HCT116 (cell line): ENCODE measurements at regions not wholly inside any gene's neighbourhood (a gene's known extent, or its start where the extent isn't known, plus 50 kb on each side); places are given as distances from the start of the nearest gene placed in this dataset.

ENCODE experiments used
- ATAC-seq: fragments of 200-7000 bp; cut with Tn5 transposase; 2 replicates; pipeline ENCODE4 v1.9.1; 2020; ENCODE audit warnings: mild to moderate bottlenecking, moderate library complexity
- BruUV-seq: library from RNA; stranded (reverse); fragments of 400-500 nt; replicated peaks from 2 replicates; lab custom pipeline; 2021; lab: Mats Ljungman, UMichigan
- CTCF ChIA-PET: fragments of 300-600 bp; sonication (Branson Sonifier 250); formaldehyde crosslinking; loops from one replicate; lab custom pipeline; 2021; ENCODE audit warnings: antibody characterized with exemption; lab: Charles Lee
- POLR2A ChIA-PET: fragments of 300-600, 350-600 bp; sonication (Branson Sonifier 250); formaldehyde crosslinking; loops from one replicate; lab custom pipeline; 2021; ENCODE audit warnings: antibody characterized with exemption; lab: Charles Lee
- RAD21 ChIA-PET, 2 experiments: fragments of 300-600 bp; sonication (Branson Sonifier 250); formaldehyde crosslinking; loops; one replicate each; lab custom pipeline; 2023; ENCODE audit warnings: low total read pairs in 2 of 2; ENCODE audit not compliant: uncharacterized antibody in 2 of 2, unreplicated experiment in 2 of 2, low non-redundant PET in 1 of 2; lab: Charles Lee
- DNase-seq: peaks from one replicate; pipeline ENCODE4 v3.0.0-alpha.2; 2010; ENCODE audit warnings: low read depth, low spot score
- H2AFZ ChIP-seq: fragments of 200-600 bp; shearing (Covaris generic), sonication (generic); 2 replicates; pipeline ENCODE4 v1.6.1; 2017; ENCODE audit warnings: low read depth, mixed run types, mixed read lengths, antibody characterized with exemption, low read length; ENCODE audit not compliant: poor library complexity, severe bottlenecking
- H3K27ac ChIP-seq: 2 replicates; pipeline ENCODE4 v1.5.1; 2012; ENCODE audit warnings: low read depth, low read length
- H3K27me3 ChIP-seq: fragments of 200-600 bp; sonication (generic); 2 replicates; pipeline ENCODE4 v1.6.1; 2016; ENCODE audit warnings: mixed run types, low read length, mixed read lengths; ENCODE audit not compliant: insufficient read depth
- H3K36me3 ChIP-seq, 2 experiments: fragments of 200-500 bp in 1 of 2; fragments of 200-600 bp in 1 of 2; sonication (Bioruptor generic) in 1 of 2; sonication (generic) in 1 of 2; 2 replicates each; pipeline versions ENCODE4 v1.5.1 to v1.6.1; 2014 to 2016; ENCODE audit warnings: low read length in 2 of 2, inconsistent platforms in 1 of 2, mixed read lengths in 1 of 2, mixed run types in 1 of 2; ENCODE audit not compliant: insufficient read depth in 2 of 2, control insufficient read depth in 1 of 2
- H3K4me1 ChIP-seq, 2 experiments: fragments of 200-600 bp in 1 of 2; sonication (generic) in 1 of 2; 2 replicates each; pipeline versions ENCODE4 v1.5.1 to v1.6.1; 2012 to 2017; ENCODE audit warnings: low read length in 2 of 2, inconsistent platforms in 1 of 2, mild to moderate bottlenecking in 1 of 2, mixed read lengths in 1 of 2, mixed run types in 1 of 2, moderate library complexity in 1 of 2; ENCODE audit not compliant: insufficient read depth in 2 of 2, control insufficient read depth in 1 of 2
- H3K4me2 ChIP-seq: fragments of 200-600 bp; sonication (generic); 2 replicates; pipeline ENCODE4 v1.6.1; 2017; ENCODE audit warnings: mixed run types, low read length, mixed read lengths
- H3K4me3 ChIP-seq, 2 experiments: fragments of 200-600 bp in 1 of 2; sonication (generic) in 1 of 2; replicated peaks in 1 of 2; 2 replicates each; pipeline ENCODE4 v1.5.1; 2011 to 2016; ENCODE audit warnings: low read length in 2 of 2, control low read depth in 1 of 2, low read depth in 1 of 2, mild to moderate bottlenecking in 1 of 2, mixed read lengths in 1 of 2, mixed run types in 1 of 2
- H3K79me2 ChIP-seq: fragments of 200-600 bp; sonication (generic); 2 replicates; pipeline ENCODE4 v1.6.1; 2017; ENCODE audit warnings: mild to moderate bottlenecking, mixed run types, low read length, moderate library complexity, mixed read lengths; ENCODE audit not compliant: insufficient read depth
- H3K9ac ChIP-seq: fragments of 200-600 bp; sonication (generic); 2 replicates; pipeline ENCODE4 v1.6.1; 2016; ENCODE audit warnings: low read length, mixed read lengths
- H3K9me2 ChIP-seq: fragments of 200-600 bp; sonication (generic), shearing (Covaris generic); 2 replicates; pipeline ENCODE4 v1.6.1; 2017; ENCODE audit warnings: mixed run types, mild to moderate bottlenecking, moderate library complexity; ENCODE audit not compliant: insufficient read depth
- H3K9me3 ChIP-seq, 2 experiments: fragments of 200-500 bp in 1 of 2; fragments of 200-600 bp in 1 of 2; sonication (Bioruptor generic) in 1 of 2; sonication (generic) in 1 of 2; 2 replicates each; pipeline ENCODE4 v1.6.1; 2014 to 2017; ENCODE audit warnings: low read length in 2 of 2, mixed read lengths in 2 of 2, inconsistent platforms in 1 of 2, low read depth in 1 of 2, mild to moderate bottlenecking in 1 of 2, mixed run types in 1 of 2, moderate library complexity in 1 of 2; ENCODE audit not compliant: control insufficient read depth in 1 of 2, insufficient read depth in 1 of 2
- H4K20me1 ChIP-seq: fragments of 200-600 bp; sonication (generic), shearing (Covaris generic); 2 replicates; pipeline ENCODE4 v1.6.1; 2017; ENCODE audit warnings: mixed run types, mild to moderate bottlenecking, moderate library complexity; ENCODE audit not compliant: insufficient read depth
- EGR1 ChIP-seq: IDR thresholded peaks from 2 replicates; pipeline ENCODE4 v1.6.1; 2012; ENCODE audit warnings: low read depth
- ELF1 ChIP-seq: IDR thresholded peaks from 2 replicates; pipeline ENCODE4 v1.6.1; 2012; ENCODE audit warnings: low read depth, borderline replicate concordance
- EZH2 ChIP-seq: fragments of 200-600 bp; sonication (generic); IDR thresholded peaks from 2 replicates; pipeline ENCODE4 v1.6.1; 2017; ENCODE audit warnings: antibody characterized with exemption, mixed run types
- EZH2phosphoT487 ChIP-seq: fragments of 200-600 bp; IDR thresholded peaks from 2 replicates; pipeline ENCODE4 v1.6.1; 2018; ENCODE audit warnings: antibody characterized with exemption, borderline replicate concordance
- FOSL1 ChIP-seq: IDR thresholded peaks from 2 replicates; pipeline ENCODE4 v1.6.1; 2012; ENCODE audit warnings: low read depth
- JUND ChIP-seq: IDR thresholded peaks from 2 replicates; pipeline ENCODE4 v1.6.1; 2012
- POLR2A ChIP-seq: IDR thresholded peaks from 2 replicates; pipeline ENCODE4 v1.7.0; 2011; ENCODE audit warnings: borderline replicate concordance; ENCODE audit not compliant: insufficient read depth, insufficient read length; ENCODE audit errors: extremely low read depth
- POLR2AphosphoS5 ChIP-seq: IDR thresholded peaks from 2 replicates; pipeline ENCODE4 v1.6.1; 2011; ENCODE audit warnings: mild to moderate bottlenecking, low read depth, low read length, moderate library complexity
- SIN3A ChIP-seq: IDR thresholded peaks from 2 replicates; pipeline ENCODE4 v1.6.1; 2012; ENCODE audit warnings: low read depth
- SP1 ChIP-seq: IDR thresholded peaks from 2 replicates; pipeline ENCODE4 v1.6.1; 2012; ENCODE audit warnings: low read depth
- SRF ChIP-seq: IDR thresholded peaks from 2 replicates; pipeline ENCODE4 v1.6.1; 2012; ENCODE audit warnings: low read depth
- TCF7L2 ChIP-seq: IDR thresholded peaks from 2 replicates; pipeline ENCODE4 v1.7.0; 2011; ENCODE audit warnings: borderline replicate concordance, inconsistent platforms; ENCODE audit not compliant: insufficient read depth, insufficient read length; ENCODE audit errors: extremely low read depth
- YY1 ChIP-seq: IDR thresholded peaks from 2 replicates; pipeline ENCODE4 v1.6.1; 2011; ENCODE audit warnings: low read length, low read depth, moderate library complexity, mild to moderate bottlenecking; ENCODE audit not compliant: insufficient replicate concordance; ENCODE audit errors: extremely low read depth
- ZNF274 ChIP-seq: fragments of 200-500 bp; sonication (Bioruptor generic); IDR thresholded peaks from 2 replicates; pipeline ENCODE4 v1.6.1; 2014; ENCODE audit warnings: mild to moderate bottlenecking, low read depth, low read length, inconsistent platforms
- intact Hi-C: fragments of 100-400 bp; cut with micrococcal nuclease; formaldehyde crosslinking; loops from 2 replicates; pipeline ENCODE4 v1.10.0; 2022
- TF ChIP-seq, protein P1 (sequence below): IDR thresholded peaks from 2 replicates; pipeline ENCODE4 v1.6.1; 2011; ENCODE audit warnings: mild to moderate bottlenecking, low read length, moderate library complexity; ENCODE audit not compliant: insufficient replicate concordance; ENCODE audit errors: extremely low read depth
- TF ChIP-seq, protein P2 (sequence below): IDR thresholded peaks from 2 replicates; pipeline ENCODE4 v1.6.1; 2012; ENCODE audit warnings: low read depth
- TF ChIP-seq, protein P3 (sequence below): IDR thresholded peaks from 2 replicates; pipeline ENCODE4 v1.6.1; 2012

- TF ChIP-seq, protein P1, sequence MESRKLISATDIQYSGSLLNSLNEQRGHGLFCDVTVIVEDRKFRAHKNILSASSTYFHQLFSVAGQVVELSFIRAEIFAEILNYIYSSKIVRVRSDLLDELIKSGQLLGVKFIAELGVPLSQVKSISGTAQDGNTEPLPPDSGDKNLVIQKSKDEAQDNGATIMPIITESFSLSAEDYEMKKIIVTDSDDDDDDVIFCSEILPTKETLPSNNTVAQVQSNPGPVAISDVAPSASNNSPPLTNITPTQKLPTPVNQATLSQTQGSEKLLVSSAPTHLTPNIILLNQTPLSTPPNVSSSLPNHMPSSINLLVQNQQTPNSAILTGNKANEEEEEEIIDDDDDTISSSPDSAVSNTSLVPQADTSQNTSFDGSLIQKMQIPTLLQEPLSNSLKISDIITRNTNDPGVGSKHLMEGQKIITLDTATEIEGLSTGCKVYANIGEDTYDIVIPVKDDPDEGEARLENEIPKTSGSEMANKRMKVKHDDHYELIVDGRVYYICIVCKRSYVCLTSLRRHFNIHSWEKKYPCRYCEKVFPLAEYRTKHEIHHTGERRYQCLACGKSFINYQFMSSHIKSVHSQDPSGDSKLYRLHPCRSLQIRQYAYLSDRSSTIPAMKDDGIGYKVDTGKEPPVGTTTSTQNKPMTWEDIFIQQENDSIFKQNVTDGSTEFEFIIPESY: no peak
- no peak for TF ChIP-seq TCF7L2
- TF ChIP-seq, all 23 proteins: peak for 0
Measured at GRCh38 chr2:13066676-13067075, 349.9 kb downstream of the TRIB2 start (continued).

GRCh38 chr2:13067508-13067907, 350.8 kb downstream of the TRIB2 start:
- Histone ChIP-seq H3K4me1 (no peaks in the 10 kb centered on the region), H3K36me3 (no peaks in the 10 kb centered on the region), H3K9me2 (no peaks in the 10 kb centered on the region), H3K27me3 (no peaks in the 10 kb centered on the region), H3K4me2 (no peak overlapping the region), H2AFZ (no peak overlapping the region), H3K27ac (no peak overlapping the region), H3K9me3 (no peaks in the 10 kb centered on the region), H3K9ac (no peak overlapping the region), H3K4me3 (no peak overlapping the region), H4K20me1 (no peaks in the 10 kb centered on the region), H3K79me2 (no peaks in the 10 kb centered on the region)
- DNase-seq (no peak), ATAC-seq (no peak)
- TF ChIP-seq, protein P2, sequence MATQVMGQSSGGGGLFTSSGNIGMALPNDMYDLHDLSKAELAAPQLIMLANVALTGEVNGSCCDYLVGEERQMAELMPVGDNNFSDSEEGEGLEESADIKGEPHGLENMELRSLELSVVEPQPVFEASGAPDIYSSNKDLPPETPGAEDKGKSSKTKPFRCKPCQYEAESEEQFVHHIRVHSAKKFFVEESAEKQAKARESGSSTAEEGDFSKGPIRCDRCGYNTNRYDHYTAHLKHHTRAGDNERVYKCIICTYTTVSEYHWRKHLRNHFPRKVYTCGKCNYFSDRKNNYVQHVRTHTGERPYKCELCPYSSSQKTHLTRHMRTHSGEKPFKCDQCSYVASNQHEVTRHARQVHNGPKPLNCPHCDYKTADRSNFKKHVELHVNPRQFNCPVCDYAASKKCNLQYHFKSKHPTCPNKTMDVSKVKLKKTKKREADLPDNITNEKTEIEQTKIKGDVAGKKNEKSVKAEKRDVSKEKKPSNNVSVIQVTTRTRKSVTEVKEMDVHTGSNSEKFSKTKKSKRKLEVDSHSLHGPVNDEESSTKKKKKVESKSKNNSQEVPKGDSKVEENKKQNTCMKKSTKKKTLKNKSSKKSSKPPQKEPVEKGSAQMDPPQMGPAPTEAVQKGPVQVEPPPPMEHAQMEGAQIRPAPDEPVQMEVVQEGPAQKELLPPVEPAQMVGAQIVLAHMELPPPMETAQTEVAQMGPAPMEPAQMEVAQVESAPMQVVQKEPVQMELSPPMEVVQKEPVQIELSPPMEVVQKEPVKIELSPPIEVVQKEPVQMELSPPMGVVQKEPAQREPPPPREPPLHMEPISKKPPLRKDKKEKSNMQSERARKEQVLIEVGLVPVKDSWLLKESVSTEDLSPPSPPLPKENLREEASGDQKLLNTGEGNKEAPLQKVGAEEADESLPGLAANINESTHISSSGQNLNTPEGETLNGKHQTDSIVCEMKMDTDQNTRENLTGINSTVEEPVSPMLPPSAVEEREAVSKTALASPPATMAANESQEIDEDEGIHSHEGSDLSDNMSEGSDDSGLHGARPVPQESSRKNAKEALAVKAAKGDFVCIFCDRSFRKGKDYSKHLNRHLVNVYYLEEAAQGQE: no peak
- TF ChIP-seq EZH2 (no peak), SP1 (no peak), FOSL1 (no peak), EZH2phosphoT487 (no peak), POLR2A (no peak), JUND (no peak), EGR1 (no peak), POLR2AphosphoS5 (no peak), SIN3A (no peak), SRF (no peak), YY1 (no peak), ZNF274 (no peak), ELF1 (no peak)
- TF ChIP-seq, protein P3, sequence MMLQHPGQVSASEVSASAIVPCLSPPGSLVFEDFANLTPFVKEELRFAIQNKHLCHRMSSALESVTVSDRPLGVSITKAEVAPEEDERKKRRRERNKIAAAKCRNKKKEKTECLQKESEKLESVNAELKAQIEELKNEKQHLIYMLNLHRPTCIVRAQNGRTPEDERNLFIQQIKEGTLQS: no peak
- TF ChIP-seq, protein P1: no peak
- RAD21 ChIA-PET: no interaction called here
- no TSS peak for BruUV-seq
- CTCF ChIA-PET: no interaction called here
- POLR2A ChIA-PET: no interaction called here
- intact Hi-C loops: no loop called here
